Activated CD8-positive, alpha-beta memory T cell treated with anti-CD3 and anti-CD28 coated beads, Interleukin-2, amount 50 U/mL, for 24 hours (primary cell): ENCODE measurements at regions not wholly inside any gene's neighbourhood (a gene's known extent, or its start where the extent isn't known, plus 50 kb on each side); places are given as distances from the start of the nearest gene placed in this dataset.

Source experiments
- DNase-seq: peaks from one replicate; pipeline ENCODE4 v3.0.0-alpha.2; 2020; ENCODE audit errors: extremely low read depth

DNA sequence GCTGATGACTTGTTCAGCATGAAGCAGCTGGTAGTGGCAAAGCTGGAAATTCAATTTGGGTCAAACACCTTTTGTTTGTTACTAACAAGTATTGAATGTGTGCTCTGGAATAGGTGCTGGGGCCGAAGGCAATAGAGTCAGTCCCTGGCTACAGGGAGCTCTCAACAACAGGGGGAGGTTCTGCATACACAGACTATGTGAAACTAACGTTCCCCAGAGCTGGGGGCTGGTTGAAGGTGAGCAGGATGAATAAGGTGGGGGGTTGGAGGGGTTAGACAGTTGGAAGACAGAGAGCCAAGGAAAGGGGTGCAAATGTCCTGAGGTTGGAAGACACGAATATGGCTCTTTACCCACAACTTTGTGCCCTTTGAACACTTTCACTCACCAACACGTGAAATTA, 84.1 kb upstream of the PLPP4 start:
- DNase-seq = no peak

DNA sequence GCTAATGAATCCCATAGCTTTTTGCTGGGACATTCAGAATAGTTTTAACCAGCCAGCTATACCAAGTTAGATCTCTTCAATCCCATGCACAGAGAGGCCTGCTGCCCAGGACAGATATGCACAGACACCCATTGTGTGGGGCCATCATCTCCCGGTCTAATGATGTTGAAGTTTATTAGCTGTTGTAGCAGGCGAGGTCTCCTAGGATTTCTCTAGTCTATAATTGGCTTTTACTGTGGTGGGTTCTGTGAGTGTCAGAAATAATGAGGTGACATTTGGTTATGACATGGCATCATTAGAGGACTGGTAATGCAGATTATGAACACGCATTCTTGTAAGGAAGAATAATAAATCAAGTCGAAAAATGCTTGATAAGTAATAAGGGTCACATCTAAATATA, 81.4 kb upstream of the PLPP4 start:
- no peak for DNase-seq

DNA sequence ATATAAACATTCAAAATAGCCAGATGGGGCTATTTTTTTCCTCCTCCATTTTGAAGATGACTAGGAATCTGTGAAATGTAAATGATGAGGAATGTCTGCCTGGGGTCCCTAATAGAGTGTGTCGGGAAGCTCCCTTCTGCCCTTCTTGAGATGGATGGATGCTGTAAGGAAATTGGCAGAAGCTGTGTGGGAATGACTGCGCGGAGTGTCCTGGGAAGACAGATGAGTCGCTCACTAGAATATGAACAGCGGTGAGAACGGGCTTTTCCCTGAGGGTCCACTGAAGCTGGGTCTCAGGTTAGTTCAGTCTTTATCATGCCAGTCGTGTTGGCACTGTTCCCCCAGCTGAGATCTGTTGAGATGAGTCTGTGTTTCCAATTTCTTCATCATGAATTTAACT, 75.1 kb upstream of the PLPP4 start:
- DNase-seq = no peak

DNA sequence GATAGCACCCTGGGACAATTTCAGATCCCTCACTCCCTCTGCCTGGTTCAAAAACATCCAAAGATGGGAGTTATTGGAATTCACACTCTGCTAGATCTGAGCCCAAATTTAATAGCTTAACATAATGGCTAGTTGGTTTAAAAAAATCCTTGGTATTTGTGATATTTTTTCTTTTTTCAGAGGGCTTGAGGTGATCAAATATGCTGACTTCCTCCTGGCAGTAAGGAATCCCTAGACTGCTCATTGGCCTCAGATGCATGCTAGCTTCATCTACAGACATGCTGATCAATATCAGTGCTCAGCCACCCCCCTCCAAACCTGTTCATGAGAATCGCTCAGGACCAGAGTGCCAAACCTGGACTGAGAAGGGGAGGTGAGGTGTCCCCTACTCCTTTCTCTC, 74.7 kb upstream of the PLPP4 start:
- DNase-seq = no peak

DNA sequence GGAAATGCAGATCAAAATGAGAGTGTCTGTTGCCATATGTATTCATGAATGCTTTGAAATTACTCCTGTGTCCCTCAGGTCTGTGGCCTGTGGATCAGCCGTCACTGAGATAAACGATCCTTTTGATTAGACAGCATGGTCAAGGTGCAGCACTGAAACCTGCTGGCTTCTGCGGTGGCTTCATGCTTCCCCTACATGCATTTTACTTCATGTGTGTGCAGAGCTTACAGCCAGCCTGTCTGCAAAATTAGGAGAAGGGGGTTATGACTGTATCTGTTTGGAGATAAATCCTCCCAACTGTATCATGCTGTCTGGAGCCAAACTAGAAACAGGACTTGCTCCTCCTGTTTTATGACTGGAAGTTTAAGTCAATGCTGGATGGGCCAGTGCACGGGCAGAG, 71.0 kb upstream of the PLPP4 start:
- DNase-seq = no peak

DNA sequence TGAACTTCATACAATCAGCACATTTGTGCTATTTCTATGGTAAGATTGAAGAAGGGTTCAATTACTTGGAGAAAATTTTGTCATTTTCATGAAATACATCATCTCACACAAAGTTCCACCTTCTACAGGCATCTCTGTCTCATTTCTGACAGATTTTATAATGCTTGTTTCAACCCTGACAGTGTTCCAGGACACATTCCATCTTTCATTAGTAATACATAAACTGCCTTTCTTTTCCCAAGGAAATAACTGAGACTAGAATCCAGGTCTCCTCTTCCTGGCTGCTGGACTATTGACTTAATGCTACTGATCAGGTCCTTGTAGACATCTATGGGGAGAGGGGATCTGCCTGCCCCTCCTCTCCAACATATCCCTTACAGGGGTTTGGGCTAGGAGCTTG, 70.1 kb upstream of the PLPP4 start:
- DNase-seq = no peak

DNA sequence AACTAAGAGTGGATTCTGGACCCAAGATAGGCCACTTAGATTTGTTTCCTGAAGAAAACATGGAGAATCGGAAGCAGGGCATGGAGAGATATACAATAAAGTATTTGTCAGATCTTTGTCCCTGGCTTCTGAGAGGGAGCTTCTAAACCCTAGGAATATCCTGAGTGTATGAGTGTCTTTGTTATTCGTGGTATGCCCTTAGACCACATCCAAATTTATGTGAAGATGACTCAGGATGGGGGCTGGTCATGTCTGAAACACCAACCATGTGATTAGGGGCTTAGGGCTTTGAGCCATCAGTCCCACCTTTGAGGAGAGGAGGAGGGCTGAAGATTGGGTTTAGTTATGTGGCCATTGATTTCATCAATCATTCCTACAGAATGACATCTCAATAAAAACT, 69.7 kb upstream of the PLPP4 start:
- no peak for DNase-seq

DNA sequence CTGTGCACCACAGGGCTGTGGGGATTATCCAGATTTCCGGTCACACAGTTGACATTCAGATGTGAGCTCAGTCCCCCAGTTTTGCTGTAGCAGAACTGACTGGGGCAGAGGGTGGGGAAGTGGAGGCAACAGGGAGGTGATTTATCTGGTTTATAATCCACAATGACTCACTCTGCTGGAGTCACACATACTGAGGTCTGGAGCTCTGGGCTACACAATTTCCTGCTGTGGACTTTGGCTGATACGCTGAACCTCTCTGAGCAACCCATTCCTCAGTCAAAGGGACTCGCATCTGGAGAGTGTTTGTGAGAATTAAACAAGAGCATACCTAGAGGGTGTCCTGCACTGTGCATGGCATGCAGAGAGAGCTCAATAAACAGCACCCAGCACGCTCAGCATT, 64.8 kb upstream of the PLPP4 start:
- DNase-seq = no peak

DNA sequence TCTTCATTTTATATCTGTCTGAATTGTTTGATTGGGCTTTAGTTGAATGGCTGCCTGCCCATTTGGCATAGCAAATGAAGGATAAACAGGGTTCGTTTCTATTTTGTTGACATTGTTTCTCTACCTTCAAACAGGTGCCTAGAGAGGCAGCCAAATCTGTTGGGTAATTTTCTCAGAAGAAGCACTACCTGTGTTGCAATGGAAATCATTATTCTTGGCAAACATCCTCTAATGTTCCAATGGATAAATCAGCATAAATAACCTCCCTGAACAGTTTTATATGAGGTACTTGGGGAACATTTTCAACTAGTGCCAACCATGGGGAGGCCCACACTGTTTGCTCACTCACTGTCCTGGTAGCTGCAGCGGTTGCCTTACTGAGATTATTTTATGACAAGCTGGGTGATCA, 64.4 kb upstream of the PLPP4 start:
- no peak for DNase-seq

DNA sequence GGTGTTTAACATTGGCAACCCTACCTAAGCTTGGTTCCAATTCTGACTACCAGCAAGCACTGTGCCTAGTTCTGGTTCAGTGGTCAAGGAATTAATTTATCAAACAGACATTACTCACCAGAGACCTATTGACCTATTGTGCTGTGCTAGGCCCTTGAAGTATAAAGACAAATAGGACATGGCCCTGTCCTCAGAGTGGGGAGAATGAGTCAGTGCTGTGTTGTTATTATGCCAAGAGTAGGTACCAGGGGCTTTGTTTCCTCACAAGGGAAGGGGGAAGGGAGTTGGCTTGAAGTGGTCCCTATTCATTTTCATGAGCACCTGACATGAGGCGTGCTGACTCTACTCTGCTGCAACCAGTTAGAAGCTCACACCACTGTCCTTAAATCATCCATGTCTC, 62.6 kb upstream of the PLPP4 start:
- DNase-seq = no peak

DNA sequence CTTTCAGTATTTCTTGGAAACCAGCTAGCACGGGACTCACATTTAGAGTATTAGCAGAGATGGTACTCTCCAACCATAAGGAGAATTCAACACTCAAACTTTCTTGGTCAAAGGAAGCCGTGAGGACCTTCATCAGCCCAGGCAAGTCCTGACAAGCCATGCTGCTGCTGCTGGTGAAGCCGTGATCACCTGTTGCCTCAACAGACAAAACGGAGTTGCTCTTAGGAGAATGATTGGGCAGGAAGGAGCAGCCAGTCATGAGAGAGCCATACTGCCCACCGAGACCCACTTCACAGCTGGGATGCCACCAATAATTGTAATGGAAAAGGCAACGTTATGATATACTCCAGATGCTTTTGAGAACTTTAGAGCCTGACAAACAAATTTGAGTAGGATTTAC, 60.8 kb upstream of the PLPP4 start:
- no peak for DNase-seq

DNA sequence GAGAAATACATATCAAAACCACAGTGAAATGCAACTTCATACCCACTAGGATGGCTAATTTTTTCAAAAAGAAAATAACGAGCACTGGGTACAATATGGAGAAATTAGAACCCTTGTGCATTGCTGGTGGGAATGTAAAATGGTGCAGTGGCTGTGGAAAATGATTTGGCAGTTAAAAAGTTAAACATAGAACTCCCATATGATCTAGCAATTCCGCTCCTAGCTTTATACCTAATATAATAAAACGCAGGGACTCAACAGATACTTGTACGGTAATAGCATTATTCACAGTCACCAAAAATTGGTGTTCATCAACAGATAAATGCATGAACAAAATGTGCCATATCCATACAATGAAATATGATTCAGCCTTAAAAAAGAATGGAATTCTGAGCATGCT, 58.8 kb upstream of the PLPP4 start:
- no peak for DNase-seq

DNA sequence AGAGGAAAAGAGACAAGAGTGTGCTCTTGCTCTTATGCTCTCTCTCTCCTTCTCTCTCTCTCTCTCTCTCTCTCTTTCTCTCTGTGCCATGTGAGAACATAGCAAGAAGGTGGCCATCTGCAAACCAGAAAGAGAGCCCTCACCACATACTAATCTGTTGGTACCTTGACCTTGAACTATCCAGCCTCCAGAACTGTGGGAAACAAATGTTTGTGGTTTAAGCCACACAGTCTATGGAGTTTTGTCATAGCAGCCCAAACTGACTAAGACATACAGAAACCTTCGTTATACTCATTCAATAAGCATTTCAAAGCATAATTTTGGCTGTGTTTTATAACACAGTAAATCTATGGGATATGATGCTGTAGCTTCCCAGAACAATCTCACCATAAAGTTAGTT, 56.4 kb upstream of the PLPP4 start:
- DNase-seq = no peak

DNA sequence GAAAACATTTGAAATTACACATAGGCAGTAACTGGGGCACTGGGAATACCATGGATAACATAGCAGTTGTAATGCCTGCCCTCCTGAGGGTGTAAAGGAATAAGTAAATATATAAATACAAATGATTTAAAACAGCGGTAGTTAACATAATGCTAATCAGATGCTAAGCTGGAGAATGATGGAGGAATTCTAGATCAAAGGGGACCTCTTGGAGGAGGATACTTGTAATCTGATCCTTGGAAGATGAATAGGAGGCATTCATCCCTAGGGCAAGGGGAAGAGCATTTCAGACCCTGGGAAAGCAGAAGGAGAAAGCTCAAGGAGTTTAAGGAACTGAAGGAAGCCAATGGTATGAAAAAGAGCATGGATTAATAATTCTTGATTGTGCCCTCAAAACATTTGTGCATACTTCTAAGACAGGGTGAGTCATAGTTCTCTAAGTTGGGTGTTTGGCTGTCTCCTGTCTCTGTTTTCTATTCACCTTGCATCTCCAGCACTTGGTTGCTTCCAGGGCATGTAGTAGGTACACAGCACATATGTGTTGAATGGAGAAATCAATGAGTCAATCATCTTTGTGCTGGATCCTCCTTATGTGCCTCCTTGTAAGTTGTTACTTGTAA, 54.8 kb upstream of the PLPP4 start:
- DNase-seq = no peak

DNA sequence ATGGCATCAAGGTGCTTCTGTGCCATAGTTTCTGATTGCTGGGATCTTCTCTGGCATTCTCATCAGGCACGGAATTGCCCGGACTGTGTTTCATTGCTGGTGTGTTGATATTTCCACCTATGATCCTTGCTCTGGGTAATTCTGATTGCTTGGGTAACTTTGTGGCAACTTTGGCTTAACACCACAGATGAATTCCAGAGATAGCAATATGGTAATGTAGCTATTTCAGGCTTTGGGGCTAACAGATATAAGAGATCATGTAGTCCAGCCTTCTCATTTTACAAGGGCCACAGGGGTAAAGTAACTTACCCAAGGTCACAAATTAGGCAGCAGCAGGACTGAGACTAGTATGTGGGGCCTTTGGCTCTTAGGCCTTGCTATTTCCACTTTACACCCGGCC, 53.9 kb upstream of the PLPP4 start:
- no peak for DNase-seq

DNA sequence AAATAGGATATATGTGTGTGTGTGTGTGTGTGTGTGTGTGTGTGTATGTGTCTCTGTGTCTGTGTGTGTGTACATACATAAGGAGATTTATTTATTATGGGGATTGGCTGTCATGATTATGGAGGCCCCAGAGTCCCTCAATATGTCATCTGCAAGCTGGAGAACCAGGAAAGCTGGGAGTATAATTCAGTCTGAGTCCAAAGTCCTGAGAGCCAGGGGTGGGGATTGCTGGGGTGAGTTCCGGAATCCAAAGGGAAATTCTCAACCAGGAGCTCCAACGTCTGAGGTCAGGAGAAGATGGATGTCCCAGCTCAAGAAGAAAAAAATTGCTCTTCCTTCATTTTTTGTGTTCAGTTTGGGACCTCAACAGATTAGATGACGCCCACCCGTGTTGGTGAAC, 50.7 kb upstream of the PLPP4 start:
- DNase-seq = no peak
